ENCODE measurements at regions not wholly inside any gene's neighbourhood (a gene's known extent, or its start where the extent isn't known, plus 50 kb on each side); places are given as distances from the start of the nearest gene placed in this dataset.

GRCh38 chrX:120746153-120746552 is 116.3 kb upstream of the C1GALT1C1 start:
- no peak for TF ChIP-seq CTCF (IDR thresholded peaks at IDR 0.05; ENCODE audit: low read depth, low read length, missing control alignments)
- no peak overlapping the region for H3K4me3 ChIP-seq (ENCODE audit: low read depth, low read length)
- no peak for DNase-seq (ENCODE audit: low read depth)

- no peak for TF ChIP-seq CTCF (IDR thresholded peaks at IDR 0.05; ENCODE audit: low read depth, low read length, missing control alignments)
- no peak overlapping the region for H3K4me3 ChIP-seq (ENCODE audit: low read depth, low read length)
- DNase-seq (ENCODE audit: low read depth): no peak
Measured at GRCh38 chrX:120742946-120743665, 113.3 kb upstream of the C1GALT1C1 start.

GRCh38 chrX:120741452-120741851 is 111.6 kb upstream of the C1GALT1C1 start:
- no peak for TF ChIP-seq CTCF (IDR thresholded peaks at IDR 0.05; ENCODE audit: low read depth, low read length, missing control alignments)
- no peak for DNase-seq (ENCODE audit: low read depth)
- H3K4me3 ChIP-seq (ENCODE audit: low read depth, low read length): no peak overlapping the region

GRCh38 chrX:120740072-120740471 is 110.2 kb upstream of the C1GALT1C1 start:
- no peak overlapping the region for H3K4me3 ChIP-seq (ENCODE audit: low read depth, low read length)
- no peak for TF ChIP-seq CTCF (IDR thresholded peaks at IDR 0.05; ENCODE audit: low read depth, low read length, missing control alignments)
- no peak for DNase-seq (ENCODE audit: low read depth)

GRCh38 chrX:120739300-120739699 is 109.4 kb upstream of the C1GALT1C1 start:
- no peak for DNase-seq (ENCODE audit: low read depth)
- no peak for TF ChIP-seq CTCF (IDR thresholded peaks at IDR 0.05; ENCODE audit: low read depth, low read length, missing control alignments)

GRCh38 chrX:120736989-120737388 is 107.1 kb upstream of the C1GALT1C1 start:
- no peak for TF ChIP-seq CTCF (IDR thresholded peaks at IDR 0.05; ENCODE audit: low read depth, low read length, missing control alignments)
- no peak overlapping the region for H3K4me3 ChIP-seq (ENCODE audit: low read depth, low read length)
- DNase-seq (ENCODE audit: low read depth): no peak

More at GRCh38 chrX:120739300-120739699, 109.4 kb upstream of the C1GALT1C1 start:
- no peak overlapping the region for H3K4me3 ChIP-seq (ENCODE audit: low read depth, low read length)

- no peak for DNase-seq (ENCODE audit: low read depth)
- no peak overlapping the region for H3K4me3 ChIP-seq (ENCODE audit: low read depth, low read length)
- TF ChIP-seq CTCF (IDR thresholded peaks at IDR 0.05; ENCODE audit: low read depth, low read length, missing control alignments): no peak
Measured at GRCh38 chrX:120735966-120736365, 106.1 kb upstream of the C1GALT1C1 start.
